PC-9 (cell line): ENCODE measurements at regions not wholly inside any gene's neighbourhood (a gene's known extent, or its start where the extent isn't known, plus 50 kb on each side); places are given as distances from the start of the nearest gene placed in this dataset.

Experiments used
- EZH2 ChIP-seq: fragments of 200-600 bp; sonication (generic); IDR thresholded peaks from 2 replicates; pipeline ENCODE4 v1.8.0; 2017; ENCODE audit warnings: antibody characterized with exemption, low read depth
- TF ChIP-seq, protein P1 (sequence below): fragments of 200-600 bp; sonication (generic); conservative IDR thresholded peaks from 2 replicates; pipeline ENCODE4 v1.6.1; 2017; ENCODE audit warnings: mixed run types, antibody characterized with exemption, mild to moderate bottlenecking, moderate library complexity

DNA sequence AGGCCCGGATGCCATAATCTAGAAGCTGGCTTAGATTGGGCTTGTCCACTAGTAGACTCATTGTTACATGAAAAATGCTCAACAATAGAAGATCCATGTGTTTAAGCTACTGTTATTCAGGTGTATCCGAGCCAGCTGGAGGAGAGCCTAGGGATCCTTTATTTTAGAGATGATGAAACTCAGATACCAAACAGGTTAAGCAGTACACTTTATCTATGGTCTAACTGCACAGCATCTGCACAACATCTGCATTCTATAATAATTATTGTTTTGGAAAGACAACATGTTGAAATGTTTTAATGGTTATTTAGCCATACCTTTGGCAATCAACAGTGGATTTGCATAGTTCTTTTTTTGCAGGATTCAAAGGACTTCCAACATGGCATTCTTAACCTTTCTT is 134.1 kb downstream of the RFPL4B start:
- TF ChIP-seq, protein P1, sequence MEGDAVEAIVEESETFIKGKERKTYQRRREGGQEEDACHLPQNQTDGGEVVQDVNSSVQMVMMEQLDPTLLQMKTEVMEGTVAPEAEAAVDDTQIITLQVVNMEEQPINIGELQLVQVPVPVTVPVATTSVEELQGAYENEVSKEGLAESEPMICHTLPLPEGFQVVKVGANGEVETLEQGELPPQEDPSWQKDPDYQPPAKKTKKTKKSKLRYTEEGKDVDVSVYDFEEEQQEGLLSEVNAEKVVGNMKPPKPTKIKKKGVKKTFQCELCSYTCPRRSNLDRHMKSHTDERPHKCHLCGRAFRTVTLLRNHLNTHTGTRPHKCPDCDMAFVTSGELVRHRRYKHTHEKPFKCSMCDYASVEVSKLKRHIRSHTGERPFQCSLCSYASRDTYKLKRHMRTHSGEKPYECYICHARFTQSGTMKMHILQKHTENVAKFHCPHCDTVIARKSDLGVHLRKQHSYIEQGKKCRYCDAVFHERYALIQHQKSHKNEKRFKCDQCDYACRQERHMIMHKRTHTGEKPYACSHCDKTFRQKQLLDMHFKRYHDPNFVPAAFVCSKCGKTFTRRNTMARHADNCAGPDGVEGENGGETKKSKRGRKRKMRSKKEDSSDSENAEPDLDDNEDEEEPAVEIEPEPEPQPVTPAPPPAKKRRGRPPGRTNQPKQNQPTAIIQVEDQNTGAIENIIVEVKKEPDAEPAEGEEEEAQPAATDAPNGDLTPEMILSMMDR, result no peak
- no peak for TF ChIP-seq EZH2
